GM12878 (cell line): ENCODE measurements at regions not wholly inside any gene's neighbourhood (a gene's known extent, or its start where the extent isn't known, plus 50 kb on each side); places are given as distances from the start of the nearest gene placed in this dataset.

Experiments
- ATAC-seq: fragments of 200-7000 bp; cut with Tn5 transposase; 3 replicates; pipeline ENCODE4 v1.9.1; 2020; ENCODE audit warnings: mild to moderate bottlenecking, moderate library complexity
- BruUV-seq: library from RNA; stranded (reverse); fragments of 400-500 nt; replicated peaks from 2 replicates; lab custom pipeline; 2021; lab: Mats Ljungman, UMichigan
- CTCF ChIA-PET: fragments of 300-600 bp; sonication (Branson Sonifier 250); formaldehyde crosslinking; extraction: SDS; loops from one replicate; lab custom pipeline; 2021; ENCODE audit warnings: inconsistent platforms; lab: Yijun Ruan, JAX
- POLR2A ChIA-PET: fragments of 350-600 bp; formaldehyde crosslinking; extraction: SDS; loops from one replicate; lab custom pipeline; 2021; ENCODE audit warnings: inconsistent platforms; lab: Charles Lee
- RAD21 ChIA-PET: fragments of 300-600 bp; sonication (Branson Sonifier 250); formaldehyde crosslinking; loops from one replicate; lab custom pipeline; 2023; ENCODE audit warnings: antibody characterized with exemption; ENCODE audit not compliant: unreplicated experiment; lab: Charles Lee
- SMC1A ChIA-PET: fragments of 300-600 bp; sonication (Branson Sonifier 250); formaldehyde crosslinking; loops from one replicate; lab custom pipeline; 2023; ENCODE audit not compliant: unreplicated experiment, uncharacterized antibody; lab: Charles Lee
- DNase-seq: peaks from one replicate; pipeline ENCODE4 v3.0.0-alpha.2; 2011; ENCODE audit warnings: low read depth, low spot score
- FAIRE-seq: peaks from 3 replicates; lab custom pipeline; 2011; peaks lifted over from hg19 to GRCh38; lab: Jason Lieb, UNC
- H2AFZ ChIP-seq: 2 replicates; pipeline ENCODE4 v1.6.0; 2011; ENCODE audit warnings: low read depth, low read length, control low read depth; ENCODE audit not compliant: control insufficient read depth
- H3K27ac ChIP-seq: 2 replicates; pipeline ENCODE4 v1.5.1; 2011; ENCODE audit warnings: control low read depth; ENCODE audit not compliant: control insufficient read depth, insufficient read depth
- H3K27me3 ChIP-seq, 2 experiments: replicated peaks in 1 of 2; 2 replicates each; pipeline versions ENCODE4 v1.6.0 to v1.6.1; 2011; ENCODE audit warnings: low read length in 1 of 2; ENCODE audit not compliant: control insufficient read depth in 2 of 2, insufficient read depth in 2 of 2
- H3K36me3 ChIP-seq, 2 experiments: 2 replicates each; pipeline ENCODE4 v1.5.1; 2011; ENCODE audit warnings: low read length in 1 of 2; ENCODE audit not compliant: control insufficient read depth in 2 of 2, insufficient read depth in 2 of 2
- H3K4me1 ChIP-seq: 2 replicates; pipeline ENCODE4 v1.6.1; 2011; ENCODE audit warnings: mild to moderate bottlenecking, low read length, moderate library complexity, mixed read lengths; ENCODE audit not compliant: control insufficient read depth, insufficient read depth
- H3K4me2 ChIP-seq: 2 replicates; pipeline ENCODE4 v1.6.0; 2011; ENCODE audit warnings: control low read depth; ENCODE audit not compliant: control insufficient read depth, insufficient read depth
- H3K4me3 ChIP-seq: fragments of 200-600 bp; sonication (generic); 2 replicates; pipeline ENCODE4 v1.5.1; 2016
- H3K79me2 ChIP-seq: 2 replicates; pipeline ENCODE4 v1.6.0; 2011; ENCODE audit warnings: low read length; ENCODE audit not compliant: control insufficient read depth, insufficient read depth
- H3K9ac ChIP-seq: 2 replicates; pipeline ENCODE4 v1.8.0; 2011; ENCODE audit warnings: low read length, control low read depth, mixed read lengths; ENCODE audit not compliant: control insufficient read depth, insufficient read depth
- H3K9me3 ChIP-seq: replicated peaks from 3 replicates; pipeline ENCODE4 v1.5.1; 2011; ENCODE audit warnings: mild to moderate bottlenecking, low read length; ENCODE audit not compliant: control insufficient read depth, insufficient read depth
- H4K20me1 ChIP-seq: 2 replicates; pipeline ENCODE4 v1.6.0; 2011; ENCODE audit not compliant: control insufficient read depth, insufficient read depth
- ASH2L ChIP-seq: fragments of 300-600, 200-600 bp; sonication (generic); IDR thresholded peaks from 2 replicates; pipeline ENCODE4 v1.6.1; 2017; ENCODE audit warnings: low read depth, mild to moderate bottlenecking, borderline replicate concordance
- BRCA1 ChIP-seq: IDR thresholded peaks from 2 replicates; pipeline ENCODE4 v1.6.1; 2011; ENCODE audit warnings: low read depth, low read length, improper control_type of control experiment
- GATAD2B ChIP-seq: fragments of 450-650 bp; conservative IDR thresholded peaks from 2 replicates; pipeline ENCODE4 v1.6.1; 2017; ENCODE audit warnings: low read depth, mild to moderate bottlenecking, moderate library complexity
- IRF4 ChIP-seq: IDR thresholded peaks from 2 replicates; pipeline ENCODE4 v1.6.1; 2011; ENCODE audit warnings: low read depth, low read length
- KLF5 ChIP-seq: fragments of 450-650 bp; IDR thresholded peaks from 2 replicates; pipeline ENCODE4 v1.6.1; 2014; ENCODE audit warnings: mild to moderate bottlenecking; ENCODE audit not compliant: partially characterized antibody
- PAX8 ChIP-seq: fragments of 450-650 bp; IDR thresholded peaks from 2 replicates; pipeline ENCODE4 v1.6.1; 2017; ENCODE audit warnings: mild to moderate bottlenecking, moderate library complexity
- PKNOX1 ChIP-seq: fragments of 450-650 bp; IDR thresholded peaks from 2 replicates; pipeline ENCODE4 v1.6.1; 2016; ENCODE audit warnings: mild to moderate bottlenecking
- RFX5 ChIP-seq: IDR thresholded peaks from 2 replicates; pipeline ENCODE4 v1.6.1; 2011; ENCODE audit warnings: low read depth, low read length, improper control_type of control experiment
- RUNX3 ChIP-seq: IDR thresholded peaks from 2 replicates; pipeline ENCODE4 v1.6.1; 2012; ENCODE audit warnings: low read length, inconsistent platforms
- SUZ12 ChIP-seq: fragments of 200-600 bp; sonication (generic); IDR thresholded peaks from one replicate; pipeline ENCODE4 v1.6.1; 2018; ENCODE audit warnings: antibody characterized with exemption, mild to moderate bottlenecking; ENCODE audit not compliant: unreplicated experiment
- TBL1XR1 ChIP-seq: IDR thresholded peaks from 2 replicates; pipeline ENCODE4 v1.6.1; 2012; ENCODE audit warnings: low read depth, low read length, improper control_type of control experiment
- USF2 ChIP-seq: IDR thresholded peaks from 2 replicates; pipeline ENCODE4 v1.6.1; 2011; ENCODE audit warnings: low read depth, low read length, improper control_type of control experiment, borderline replicate concordance
- YBX1 ChIP-seq: fragments of 450-650 bp; IDR thresholded peaks from 2 replicates; pipeline ENCODE4 v1.6.1; 2016; ENCODE audit warnings: antibody characterized with exemption
- ZBED1 ChIP-seq: IDR thresholded peaks from 2 replicates; pipeline ENCODE4 v1.6.1; 2016; ENCODE audit warnings: borderline replicate concordance
- ZNF274 ChIP-seq: IDR thresholded peaks from one replicate; pipeline ENCODE4 v1.8.0; 2011; ENCODE audit not compliant: insufficient read length, insufficient read depth
- ZNF622 ChIP-seq: fragments of 450-650 bp; IDR thresholded peaks from 2 replicates; pipeline ENCODE4 v1.6.1; 2017; ENCODE audit warnings: mild to moderate bottlenecking, inconsistent platforms
- WGBS: methylation state at CpG from one replicate; pipeline ENCODE4 v1.1.6; 2016; ENCODE audit warnings: low lambda C conversion rate; ENCODE audit not compliant: insufficient replicate concordance, insufficient coverage; ENCODE audit errors: missing lambda C conversion rate; 5-methylcytosine and 5-hydroxymethylcytosine counted together
- in situ Hi-C: fragments of 300-500 bp; cut with MboI; formaldehyde crosslinking; loops from 9 replicates; pipeline ENCODE4 v1.14.3; 2018; ENCODE audit warnings: mixed read lengths
- intact Hi-C: fragments of 100-400 bp; cut with micrococcal nuclease; formaldehyde crosslinking; loops from one replicate; pipeline ENCODE4 v1.14.2; 2022; ENCODE audit not compliant: unreplicated experiment
- TF ChIP-seq, protein P1 (sequence below): IDR thresholded peaks from 2 replicates; pipeline ENCODE4 v1.6.1; 2011; ENCODE audit warnings: mild to moderate bottlenecking, low read depth, low read length, moderate library complexity; ENCODE audit not compliant: insufficient replicate concordance

- TF ChIP-seq PKNOX1, result no peak
- no peak for TF ChIP-seq IRF4
- TF ChIP-seq KLF5, result no peak
These were observed 63.9 kb downstream of the CCDC71L start (continued) for GRCh38 chr7:106597014-106597413.

DNA sequence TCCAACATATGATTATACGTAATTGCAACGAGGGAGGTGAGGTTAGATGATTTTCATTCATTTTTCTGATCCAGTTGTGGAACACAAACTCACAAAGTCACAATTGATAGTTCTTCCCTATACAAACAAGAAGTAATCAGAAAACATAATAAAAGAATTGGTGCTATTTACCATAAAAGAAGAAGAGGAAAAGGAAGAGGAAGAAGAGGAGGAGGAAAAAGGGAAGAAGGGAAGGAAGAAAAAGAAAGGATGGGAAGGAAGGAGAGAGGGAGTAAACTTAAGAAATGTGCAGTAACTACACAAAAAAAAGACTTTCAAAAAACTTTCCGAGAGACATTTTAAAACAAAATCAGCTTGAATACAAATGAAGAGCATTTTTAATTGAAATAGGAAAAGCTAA, 65.0 kb downstream of the CCDC71L start:
- FAIRE-seq (no peak), DNase-seq (no peak), ATAC-seq (no peak)
- Histone ChIP-seq H3K4me1 (no peaks in the 10 kb centered on the region), H3K4me2 (no peak overlapping the region), H3K9ac (no peak overlapping the region), H4K20me1 (no peaks in the 10 kb centered on the region), H3K27ac (no peak overlapping the region), H3K9me3 (no peaks in the 10 kb centered on the region; the same call in 2 of the 3 replicates), H2AFZ (no peak overlapping the region), H3K27me3 (no peaks in the 10 kb centered on the region; a peak in 1 of 4 replicates), H3K36me3 (no peaks in the 10 kb centered on the region), H3K4me3 (no peak overlapping the region), H3K79me2 (no peaks in the 10 kb centered on the region)
- RAD21 ChIA-PET, result no interaction called here
- CTCF ChIA-PET, result interaction anchor here (0.7 kb wide), 1 partner anchor 135 kb away, joined by 3 read pairs; no protein-coding TSS in a partner anchor
- BruUV-seq, result no TSS peak
- 68% methylated on average over 3 of the region's 3 CpGs for WGBS
- POLR2A ChIA-PET, result no interaction called here
- intact Hi-C loops (loop anchor here (5.0 kb wide), 1 partner anchor 44 kb away; no protein-coding TSS in a partner anchor), in situ Hi-C loops (no loop called here)
- TF ChIP-seq RFX5 (no peak), RUNX3 (no peak), SUZ12 (no peak), ZNF622 (no peak), ZNF274 (no peak), PAX8 (no peak), GATAD2B (no peak), YBX1 (no peak), TBL1XR1 (no peak), ZBED1 (no peak), ASH2L (no peak), BRCA1 (no peak), USF2 (no peak)
- TF ChIP-seq, protein P1, sequence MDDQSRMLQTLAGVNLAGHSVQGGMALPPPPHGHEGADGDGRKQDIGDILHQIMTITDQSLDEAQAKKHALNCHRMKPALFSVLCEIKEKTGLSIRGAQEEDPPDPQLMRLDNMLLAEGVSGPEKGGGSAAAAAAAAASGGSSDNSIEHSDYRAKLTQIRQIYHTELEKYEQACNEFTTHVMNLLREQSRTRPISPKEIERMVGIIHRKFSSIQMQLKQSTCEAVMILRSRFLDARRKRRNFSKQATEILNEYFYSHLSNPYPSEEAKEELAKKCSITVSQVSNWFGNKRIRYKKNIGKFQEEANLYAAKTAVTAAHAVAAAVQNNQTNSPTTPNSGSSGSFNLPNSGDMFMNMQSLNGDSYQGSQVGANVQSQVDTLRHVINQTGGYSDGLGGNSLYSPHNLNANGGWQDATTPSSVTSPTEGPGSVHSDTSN, result no peak
- SMC1A ChIA-PET, result interaction anchor here (1.4 to 2.1 kb wide), 2 partner anchors 62 to 140 kb away, joined by 4 to 7 read pairs; no protein-coding TSS in a partner anchor
